ENCODE measurements at regions not wholly inside any gene's neighbourhood (a gene's known extent, or its start where the extent isn't known, plus 50 kb on each side); places are given as distances from the start of the nearest gene placed in this dataset.

GRCh38 chr2:210844016-210844415 is 287.6 kb downstream of the CPS1 start:
- no peak overlapping the region for H3K9ac ChIP-seq
- H3K4me3 ChIP-seq (ENCODE audit: low read depth, low read length), result no peak overlapping the region
- no peak overlapping the region for H3K27ac ChIP-seq
- H3K4me2 ChIP-seq (ENCODE audit: low read length), result no peak overlapping the region
- H3K4me1 ChIP-seq, result no peaks in the 10 kb centered on the region
- no peaks in the 10 kb centered on the region for H3K9me3 ChIP-seq (ENCODE audit: control insufficient read depth, low read length)
- no peaks in the 10 kb centered on the region for H3K79me2 ChIP-seq
- no peaks in the 10 kb centered on the region for H3K27me3 ChIP-seq (ENCODE audit: control insufficient read depth, insufficient read depth, low read length)
- no peak overlapping the region for H2AFZ ChIP-seq
- no peaks in the 10 kb centered on the region for H3K36me3 ChIP-seq (ENCODE audit: control insufficient read depth, insufficient read depth, low read length)
- TF ChIP-seq, protein P1, sequence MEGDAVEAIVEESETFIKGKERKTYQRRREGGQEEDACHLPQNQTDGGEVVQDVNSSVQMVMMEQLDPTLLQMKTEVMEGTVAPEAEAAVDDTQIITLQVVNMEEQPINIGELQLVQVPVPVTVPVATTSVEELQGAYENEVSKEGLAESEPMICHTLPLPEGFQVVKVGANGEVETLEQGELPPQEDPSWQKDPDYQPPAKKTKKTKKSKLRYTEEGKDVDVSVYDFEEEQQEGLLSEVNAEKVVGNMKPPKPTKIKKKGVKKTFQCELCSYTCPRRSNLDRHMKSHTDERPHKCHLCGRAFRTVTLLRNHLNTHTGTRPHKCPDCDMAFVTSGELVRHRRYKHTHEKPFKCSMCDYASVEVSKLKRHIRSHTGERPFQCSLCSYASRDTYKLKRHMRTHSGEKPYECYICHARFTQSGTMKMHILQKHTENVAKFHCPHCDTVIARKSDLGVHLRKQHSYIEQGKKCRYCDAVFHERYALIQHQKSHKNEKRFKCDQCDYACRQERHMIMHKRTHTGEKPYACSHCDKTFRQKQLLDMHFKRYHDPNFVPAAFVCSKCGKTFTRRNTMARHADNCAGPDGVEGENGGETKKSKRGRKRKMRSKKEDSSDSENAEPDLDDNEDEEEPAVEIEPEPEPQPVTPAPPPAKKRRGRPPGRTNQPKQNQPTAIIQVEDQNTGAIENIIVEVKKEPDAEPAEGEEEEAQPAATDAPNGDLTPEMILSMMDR (IDR thresholded peaks at IDR 0.05), result no peak

DNA sequence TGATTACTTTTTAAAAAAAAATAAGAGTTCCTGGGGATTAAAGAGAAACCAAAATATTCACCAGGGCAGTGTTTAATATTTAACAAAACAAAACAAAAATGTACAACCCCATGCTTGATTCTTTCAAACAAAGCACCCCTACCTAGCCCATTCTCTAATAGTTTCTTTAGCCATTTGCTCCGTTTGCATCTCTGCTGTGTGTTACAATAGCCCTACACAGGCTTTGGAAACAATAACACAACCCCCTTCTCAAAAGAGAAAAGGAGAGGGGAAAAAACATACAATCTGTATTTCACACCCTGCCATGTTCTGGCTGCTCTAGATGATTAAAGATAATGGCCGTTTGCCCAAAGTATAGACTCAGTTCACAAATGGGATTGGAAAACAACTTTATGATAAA is 302.9 kb downstream of the CPS1 start:
- Histone ChIP-seq H2AFZ (no peak overlapping the region), H3K27me3 (ENCODE audit: control insufficient read depth, insufficient read depth, low read length) (no peaks in the 10 kb centered on the region), H3K79me2 (no peaks in the 10 kb centered on the region), H3K4me2 (ENCODE audit: low read length) (no peak overlapping the region), H3K4me1 (no peaks in the 10 kb centered on the region), H3K4me3 (ENCODE audit: low read depth, low read length) (no peak overlapping the region), H3K9ac (no peak overlapping the region), H3K36me3 (ENCODE audit: control insufficient read depth, insufficient read depth, low read length) (no peaks in the 10 kb centered on the region), H3K27ac (no peak overlapping the region), H3K9me3 (ENCODE audit: control insufficient read depth, low read length) (no peaks in the 10 kb centered on the region)
- TF ChIP-seq, protein P1 (IDR thresholded peaks at IDR 0.05), result no peak

GRCh38 chr2:210860276-210860675 is 303.9 kb downstream of the CPS1 start:
- no peaks in the 10 kb centered on the region for H3K79me2 ChIP-seq
- no peak overlapping the region for H3K9ac ChIP-seq
- H3K4me2 ChIP-seq (ENCODE audit: low read length), result no peak overlapping the region
- no peaks in the 10 kb centered on the region for H3K27me3 ChIP-seq (ENCODE audit: control insufficient read depth, insufficient read depth, low read length)
- no peak overlapping the region for H3K27ac ChIP-seq
- no peaks in the 10 kb centered on the region for H3K4me1 ChIP-seq
- H2AFZ ChIP-seq, result no peak overlapping the region
- no peaks in the 10 kb centered on the region for H3K36me3 ChIP-seq (ENCODE audit: control insufficient read depth, insufficient read depth, low read length)
- TF ChIP-seq, protein P1 (IDR thresholded peaks at IDR 0.05), result no peak
- H3K9me3 ChIP-seq (ENCODE audit: control insufficient read depth, low read length), result no peaks in the 10 kb centered on the region
- no peak overlapping the region for H3K4me3 ChIP-seq (ENCODE audit: low read depth, low read length)

DNA sequence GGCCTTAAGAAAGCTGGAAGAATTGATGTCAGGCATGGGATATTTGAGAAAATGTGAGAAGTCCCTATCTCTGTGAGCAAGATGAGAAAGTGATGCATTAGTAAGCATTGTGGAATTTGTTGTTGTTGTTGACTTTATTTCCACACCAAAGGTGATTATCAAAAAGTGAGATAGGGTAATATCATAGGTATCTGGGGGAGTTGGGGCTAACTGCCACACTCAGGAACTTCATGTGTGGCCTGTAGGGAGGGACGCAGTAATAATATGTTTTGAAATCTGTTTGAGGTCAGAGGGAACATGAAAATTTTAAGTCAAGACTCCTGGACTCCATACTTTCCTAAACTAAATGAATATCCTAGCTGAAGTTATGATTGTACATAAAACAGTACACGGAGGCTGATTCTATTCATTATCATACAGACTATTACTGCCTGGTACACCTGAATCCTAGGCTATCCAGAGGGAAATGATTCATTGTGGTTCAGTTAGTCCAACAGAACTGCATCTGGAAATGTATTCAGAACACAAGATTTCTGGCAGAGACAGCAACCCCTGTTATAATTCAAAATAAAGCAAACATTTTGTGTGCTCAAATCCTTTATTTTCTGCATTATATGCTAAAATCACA is 304.8 kb downstream of the CPS1 start:
- Histone ChIP-seq H3K4me3 (ENCODE audit: low read depth, low read length) (no peak overlapping the region), H3K36me3 (ENCODE audit: control insufficient read depth, insufficient read depth, low read length) (no peaks in the 10 kb centered on the region)

More for the DNA sequence above, 304.8 kb downstream of the CPS1 start:
- H2AFZ ChIP-seq, result no peak overlapping the region
- H3K27me3 ChIP-seq (ENCODE audit: control insufficient read depth, insufficient read depth, low read length), result no peaks in the 10 kb centered on the region
- no peaks in the 10 kb centered on the region for H3K4me1 ChIP-seq
- H3K9ac ChIP-seq, result no peak overlapping the region
- no peaks in the 10 kb centered on the region for H3K79me2 ChIP-seq
- no peaks in the 10 kb centered on the region for H3K9me3 ChIP-seq (ENCODE audit: control insufficient read depth, low read length)
- no peak overlapping the region for H3K4me2 ChIP-seq (ENCODE audit: low read length)
- TF ChIP-seq, protein P1 (IDR thresholded peaks at IDR 0.05), result no peak
- H3K27ac ChIP-seq, result no peak overlapping the region
